OCI-LY3 (cell line): ENCODE measurements at regions not wholly inside any gene's neighbourhood (a gene's known extent, or its start where the extent isn't known, plus 50 kb on each side); places are given as distances from the start of the nearest gene placed in this dataset.

ENCODE experiments used
- CTCF ChIP-seq: fragments of 200-600, 300-600 bp; sonication (generic); IDR thresholded peaks from 2 replicates; pipeline ENCODE4 v1.5.1; 2014; ENCODE audit warnings: antibody characterized with exemption, low read length, low read depth
- EZH2phosphoT487 ChIP-seq: fragments of 200-600 bp; shearing (Covaris generic); IDR thresholded peaks from 2 replicates; pipeline ENCODE4 v1.6.1; 2018; ENCODE audit warnings: antibody characterized with exemption, mixed run types, low read depth

- TF ChIP-seq CTCF (no peak), EZH2phosphoT487 (no peak)
Observed at GRCh38 chr3:73801444-73801843, 176.7 kb upstream of the PDZRN3 start.
